ELR (cell line): ENCODE measurements at regions not wholly inside any gene's neighbourhood (a gene's known extent, or its start where the extent isn't known, plus 50 kb on each side); places are given as distances from the start of the nearest gene placed in this dataset.
A peak's percentile ranks its signal among the peaks of the same experiment; 100 is the strongest.
"Not testable (repeated sequence)": the region's sequence is repeated elsewhere in the genome, so short reads cannot be mapped to it uniquely, and the experiment has no call there.

Experiments
- DNase-seq: peaks from one replicate; pipeline ENCODE4 v3.0.0-alpha.2; 2015; ENCODE audit warnings: low read depth

DNA sequence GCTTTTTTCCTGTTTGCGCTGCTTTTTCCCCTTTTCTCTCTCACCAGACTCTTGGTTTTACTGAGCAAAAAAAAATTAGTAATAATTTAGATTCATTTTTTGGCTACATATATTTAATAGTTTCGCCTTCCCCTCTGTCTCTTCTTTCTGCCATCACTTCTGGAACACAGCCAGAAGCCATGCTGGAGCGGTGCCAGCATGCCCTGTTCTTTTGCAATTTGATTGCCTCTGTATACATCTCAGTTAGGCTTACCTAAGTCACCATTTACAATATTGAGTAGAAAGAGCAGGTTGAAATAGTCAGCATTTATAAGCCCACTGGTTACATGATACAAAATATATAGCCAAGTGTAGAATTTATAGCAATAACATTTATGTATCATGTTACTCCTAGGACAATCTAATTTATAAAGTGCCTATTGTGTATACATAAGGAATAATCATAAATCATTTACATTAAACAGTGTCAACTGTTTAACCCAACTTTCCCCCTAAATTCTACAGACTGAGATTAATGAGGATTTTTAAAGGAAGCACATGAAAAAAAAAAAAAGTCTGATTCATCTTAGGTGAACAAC lies 413.8 kb upstream of the SOX5 start:
- DNase-seq = no peak

- no peak for DNase-seq
These were observed 412.6 kb upstream of the SOX5 start for GRCh38 chr12:24361877-24362580.

DNA sequence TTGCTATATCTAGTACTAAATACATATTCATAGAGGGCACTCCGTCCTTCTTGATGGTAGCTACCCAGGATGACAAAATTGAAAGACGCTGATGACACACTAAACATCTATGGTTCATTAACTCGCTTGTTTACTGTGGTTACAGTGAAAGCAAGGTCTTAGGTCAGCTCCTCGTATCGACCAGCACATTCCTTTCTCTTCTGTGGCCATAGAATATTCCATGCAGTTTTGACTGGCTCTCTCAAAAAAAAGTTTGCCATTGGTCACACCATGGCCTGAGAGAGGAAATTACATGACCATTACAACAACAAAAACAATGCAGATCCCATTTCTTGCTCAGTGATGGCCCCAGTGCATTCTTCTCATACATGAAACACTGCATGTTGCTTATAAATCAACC lies 411.4 kb upstream of the SOX5 start:
- peak; percentile 82 for DNase-seq

DNA sequence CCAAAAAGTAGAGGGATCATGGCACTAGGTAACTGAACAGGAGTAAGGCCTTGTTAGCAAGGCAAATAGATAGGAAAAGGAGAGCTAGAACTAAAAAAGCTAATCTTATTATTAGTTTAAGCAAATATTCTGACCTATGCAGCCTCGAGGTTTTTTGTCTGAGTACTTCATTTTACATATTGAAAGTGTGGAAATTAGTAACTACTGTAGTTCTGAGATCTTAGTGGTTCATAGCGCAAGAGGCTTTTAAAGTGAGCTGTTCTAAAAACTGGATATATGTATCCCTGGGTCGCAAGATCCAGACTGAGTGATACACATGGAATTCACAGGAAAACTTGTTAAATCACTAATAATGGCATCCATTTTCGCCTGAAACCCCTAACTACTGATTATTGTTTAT lies 411.0 kb upstream of the SOX5 start:
- DNase-seq = peak; percentile 5

DNA sequence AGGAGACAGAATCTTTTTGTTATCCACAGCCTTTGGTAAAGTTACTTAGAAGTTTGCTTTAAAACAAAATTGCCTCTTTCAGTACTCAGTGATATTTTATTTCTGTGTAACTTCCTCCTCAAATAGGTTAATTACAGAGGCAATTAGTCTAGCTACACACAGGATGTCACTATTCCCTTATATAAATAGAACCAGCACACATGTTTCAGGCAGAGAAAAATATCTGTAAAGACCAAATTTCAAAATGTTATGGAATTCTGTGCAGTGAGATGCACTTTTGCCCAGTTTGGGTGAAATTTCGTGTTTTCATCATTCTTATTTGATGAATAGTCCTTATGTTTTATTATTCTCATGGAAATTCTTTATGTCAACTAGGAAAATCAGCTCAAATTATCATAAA lies 410.6 kb upstream of the SOX5 start:
- peak; percentile 28 for DNase-seq

- DNase-seq = no peak
These were observed 409.9 kb upstream of the SOX5 start for GRCh38 chr12:24359418-24359817.

GRCh38 chr12:24356240-24356804 lies 406.9 kb upstream of the SOX5 start:
- DNase-seq = no peak

DNA sequence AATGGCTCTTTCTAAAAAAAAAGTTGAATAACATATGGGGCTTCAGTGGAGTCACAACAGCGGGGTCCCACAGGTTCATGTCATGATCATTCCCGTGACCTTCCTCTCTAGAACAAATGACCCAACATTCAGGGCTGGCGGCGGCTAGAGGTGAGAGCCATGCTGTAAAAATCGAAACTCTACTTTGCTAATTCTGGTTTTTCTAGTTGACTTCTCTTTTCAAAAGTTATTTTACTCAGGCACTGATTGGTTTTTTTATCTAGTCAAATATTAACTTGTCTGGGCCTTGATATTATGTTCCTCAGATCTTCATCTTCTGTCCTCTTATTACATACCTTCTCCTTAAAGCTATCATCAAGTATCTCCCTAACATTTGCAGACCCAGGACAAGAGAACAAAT lies 402.9 kb upstream of the SOX5 start:
- DNase-seq = no peak

DNA sequence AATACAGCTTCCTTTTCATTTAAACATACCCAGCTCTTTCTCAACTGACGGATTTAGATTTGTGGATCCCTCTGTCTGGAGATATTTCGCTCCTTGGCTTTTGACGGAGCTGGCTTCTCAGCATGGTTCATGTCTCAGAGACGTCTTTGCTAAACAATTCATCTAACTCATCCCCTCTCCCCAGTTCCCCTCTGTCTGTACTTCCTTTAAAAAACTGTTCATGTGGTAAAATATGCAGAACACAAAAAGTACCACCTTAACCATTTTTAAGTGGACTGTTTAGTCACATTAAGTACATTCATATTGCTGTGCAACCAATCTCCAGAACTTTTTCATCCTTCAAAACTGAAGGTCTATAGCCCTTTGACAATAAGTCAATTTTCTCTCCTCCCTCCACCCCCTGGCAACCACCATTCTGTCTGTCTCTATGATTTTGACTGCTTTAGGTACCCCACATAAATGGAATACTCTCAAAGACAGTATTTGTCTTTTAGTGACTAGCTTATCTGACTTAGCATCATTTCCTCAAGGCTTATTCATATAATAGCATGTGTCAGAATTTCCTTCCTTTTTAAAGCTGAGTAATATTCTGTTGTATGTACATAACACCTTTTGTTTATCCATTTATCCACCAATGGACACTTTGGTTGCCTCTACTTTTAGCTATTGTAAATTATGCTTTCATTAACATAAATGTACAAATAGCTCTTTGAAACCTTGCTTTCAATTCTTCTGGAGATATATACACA lies 399.8 kb upstream of the SOX5 start:
- DNase-seq = peak; percentile 22

DNA sequence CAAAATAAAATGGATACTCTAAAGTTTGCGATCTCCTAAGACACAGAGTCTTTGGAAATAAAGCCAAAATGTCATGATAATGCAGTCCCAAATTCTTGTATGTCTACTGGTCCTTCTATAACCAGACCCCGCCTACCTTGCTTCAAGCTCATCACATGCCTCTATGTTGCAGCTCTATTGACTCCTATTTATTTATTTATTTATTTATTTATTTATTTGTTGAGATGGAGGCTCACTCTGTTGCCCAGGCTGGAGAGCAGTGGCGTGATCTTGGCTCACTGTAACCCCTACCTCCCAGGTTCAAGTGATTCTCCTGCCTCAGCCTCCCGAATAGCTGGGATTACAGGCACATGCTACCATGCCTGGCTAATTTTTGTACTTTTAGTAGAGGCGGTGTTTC lies 398.7 kb upstream of the SOX5 start:
- not testable (repeated sequence) for DNase-seq

GRCh38 chr12:24328261-24328660 lies 378.8 kb upstream of the SOX5 start:
- DNase-seq = no peak

- DNase-seq = no peak
These were observed 375.9 kb upstream of the SOX5 start for GRCh38 chr12:24325331-24325730.

- no peak for DNase-seq
These were observed 358.4 kb upstream of the SOX5 start for GRCh38 chr12:24307716-24308335.

DNA sequence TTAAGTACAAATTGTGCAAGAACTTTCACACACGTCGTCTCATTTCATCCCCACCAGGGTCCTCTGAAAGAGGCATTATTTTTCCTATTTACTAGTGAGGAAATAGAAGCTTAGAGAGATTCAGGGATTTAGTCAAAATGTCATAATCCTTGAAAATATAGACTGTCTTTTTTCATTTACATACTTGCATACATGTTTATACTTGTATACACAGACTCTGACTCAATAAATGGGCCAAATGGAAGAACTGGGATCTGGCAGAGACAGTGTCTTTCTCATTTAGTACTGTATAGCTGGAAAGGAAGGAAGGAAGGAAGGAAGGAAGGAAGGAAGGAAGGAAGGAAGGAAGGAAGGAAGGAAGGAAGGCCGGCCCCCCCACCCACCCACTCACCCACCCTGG lies 357.7 kb upstream of the SOX5 start:
- DNase-seq = no peak

DNA sequence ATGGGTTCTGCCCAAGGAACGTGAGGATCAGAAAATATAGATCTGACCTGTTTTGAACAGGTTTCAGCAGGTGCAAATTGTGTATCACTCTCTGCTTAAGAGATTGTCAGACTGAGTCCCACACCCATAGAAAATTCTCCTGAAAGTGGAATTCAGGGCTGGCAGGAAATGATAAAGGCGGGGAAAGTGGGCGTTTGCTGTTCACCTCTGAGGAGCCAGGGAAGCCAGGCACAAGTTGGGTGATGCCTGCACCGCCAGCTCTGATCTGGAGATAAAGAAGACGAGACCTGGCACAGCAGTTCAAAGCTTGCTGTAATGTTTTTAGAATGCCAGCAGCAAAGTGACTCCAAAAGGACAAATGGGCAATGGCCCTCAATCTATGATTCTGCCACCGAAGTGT lies 356.5 kb upstream of the SOX5 start:
- no peak for DNase-seq

- no peak for DNase-seq
These were observed 354.8 kb upstream of the SOX5 start for GRCh38 chr12:24304285-24304684.

- no peak for DNase-seq
These were observed 353.2 kb upstream of the SOX5 start for GRCh38 chr12:24302708-24303107.

GRCh38 chr12:24297516-24297915 lies 348.0 kb upstream of the SOX5 start:
- DNase-seq = no peak

DNA sequence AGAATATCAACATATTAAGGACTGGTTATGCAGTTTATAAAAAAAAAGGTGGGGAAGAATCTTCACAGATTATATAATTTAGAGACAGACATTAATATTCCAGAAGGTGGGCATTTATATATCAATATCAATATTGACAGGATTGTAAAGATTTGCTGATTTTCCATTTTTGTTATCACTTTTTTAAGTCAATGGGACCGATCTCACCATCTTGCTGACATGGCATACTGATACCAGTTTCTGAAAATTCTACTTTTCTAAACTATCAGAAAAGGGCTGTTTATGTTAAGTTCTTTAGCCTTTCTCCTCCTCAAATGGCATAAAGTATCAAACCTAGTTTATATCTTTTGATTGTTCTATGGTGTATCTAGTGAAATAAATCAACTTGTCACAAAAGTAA lies 344.1 kb upstream of the SOX5 start:
- DNase-seq = no peak

DNA sequence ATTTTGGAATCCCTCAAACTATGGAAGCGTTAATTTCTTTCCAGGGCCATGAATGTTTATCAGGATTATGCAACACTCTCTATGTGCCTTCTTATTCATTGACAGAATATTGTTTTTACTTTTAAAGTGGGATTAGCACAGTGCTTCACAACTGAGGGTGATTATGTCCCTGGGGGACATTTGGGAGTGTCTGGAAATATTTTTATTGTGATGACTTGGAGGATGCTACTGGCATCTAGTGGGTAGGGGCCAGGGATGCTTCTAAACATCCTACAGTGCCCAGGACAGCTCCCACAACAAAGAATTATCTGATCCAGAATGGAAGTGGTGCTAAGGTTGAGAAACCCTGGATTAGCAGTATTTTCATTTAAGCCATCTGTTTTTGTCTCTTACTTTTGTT lies 338.5 kb upstream of the SOX5 start:
- DNase-seq = no peak

DNA sequence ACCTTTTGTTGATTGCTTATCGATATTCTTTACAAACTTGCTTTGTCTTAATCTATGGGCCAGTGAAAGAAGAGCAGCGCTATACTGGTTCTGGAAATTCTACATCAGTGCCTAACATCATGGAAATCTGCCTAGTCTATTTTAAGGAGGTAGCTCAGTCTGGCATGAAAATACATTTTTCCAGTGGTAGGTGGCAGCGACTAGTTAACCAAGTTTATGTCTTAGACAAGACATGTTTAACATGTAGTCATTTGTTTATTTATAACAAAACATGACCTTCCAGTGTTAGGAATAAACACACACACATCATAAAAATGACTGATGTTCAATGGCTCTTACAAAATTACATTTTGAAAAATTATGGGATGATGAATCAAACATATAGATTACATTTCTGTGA lies 336.0 kb upstream of the SOX5 start:
- peak; percentile 11 for DNase-seq

DNA sequence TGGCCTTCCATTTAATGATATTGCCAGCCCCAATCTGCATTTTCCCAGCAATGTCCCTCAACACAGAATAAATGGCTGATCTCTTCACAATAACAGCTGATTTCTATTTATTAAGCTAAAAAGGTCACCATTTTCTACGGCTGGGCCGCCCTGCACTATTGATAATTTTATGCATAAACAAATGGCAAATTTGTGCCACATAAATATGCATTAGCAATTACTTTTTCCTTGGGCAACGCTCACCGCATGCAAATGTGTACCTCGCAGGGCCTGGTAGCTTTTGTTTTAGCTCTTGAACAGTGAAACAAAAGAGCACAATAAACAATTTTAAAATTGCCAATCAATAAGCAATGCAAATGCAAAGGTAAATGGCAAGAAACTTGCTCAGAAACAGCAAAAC lies 331.9 kb upstream of the SOX5 start:
- DNase-seq = no peak
